Transverse colon (tissue), 4 donors: ENCODE measurements at regions not wholly inside any gene's neighbourhood (a gene's known extent, or its start where the extent isn't known, plus 50 kb on each side); places are given as distances from the start of the nearest gene placed in this dataset.

Experiments
- CTCF ChIP-seq, 5 experiments: fragments of 200-600 bp in 3 of 5; fragments of 450-650 bp in 2 of 5; sonication (generic) in 3 of 5; IDR thresholded peaks; 1 replicate in 2 of 5; 2 replicates in 3 of 5; pipeline ENCODE4 v1.5.1; 2016 to 2017; ENCODE audit warnings: antibody characterized with exemption in 5 of 5, inconsistent platforms in 3 of 5, mild to moderate bottlenecking in 2 of 5, moderate library complexity in 1 of 5
- POLR2AphosphoS5 ChIP-seq, 3 donors: sonication (generic); formaldehyde crosslinking; IDR thresholded peaks; one replicate each; pipeline ENCODE4 v1.6.1; 2016; ENCODE audit warnings: antibody characterized with exemption in 3 of 3

GRCh38 chr4:178556796-178557195 lies 1114.6 kb upstream of the AGA start:
- TF ChIP-seq CTCF (IDR thresholded peaks at IDR 0.05) = no peak
- no peak for TF ChIP-seq POLR2AphosphoS5 (IDR thresholded peaks at IDR 0.05)
